ENCODE measurements at regions not wholly inside any gene's neighbourhood (a gene's known extent, or its start where the extent isn't known, plus 50 kb on each side); places are given as distances from the start of the nearest gene placed in this dataset.
A peak's percentile ranks its signal among the peaks of the same experiment; 100 is the strongest.

DNA sequence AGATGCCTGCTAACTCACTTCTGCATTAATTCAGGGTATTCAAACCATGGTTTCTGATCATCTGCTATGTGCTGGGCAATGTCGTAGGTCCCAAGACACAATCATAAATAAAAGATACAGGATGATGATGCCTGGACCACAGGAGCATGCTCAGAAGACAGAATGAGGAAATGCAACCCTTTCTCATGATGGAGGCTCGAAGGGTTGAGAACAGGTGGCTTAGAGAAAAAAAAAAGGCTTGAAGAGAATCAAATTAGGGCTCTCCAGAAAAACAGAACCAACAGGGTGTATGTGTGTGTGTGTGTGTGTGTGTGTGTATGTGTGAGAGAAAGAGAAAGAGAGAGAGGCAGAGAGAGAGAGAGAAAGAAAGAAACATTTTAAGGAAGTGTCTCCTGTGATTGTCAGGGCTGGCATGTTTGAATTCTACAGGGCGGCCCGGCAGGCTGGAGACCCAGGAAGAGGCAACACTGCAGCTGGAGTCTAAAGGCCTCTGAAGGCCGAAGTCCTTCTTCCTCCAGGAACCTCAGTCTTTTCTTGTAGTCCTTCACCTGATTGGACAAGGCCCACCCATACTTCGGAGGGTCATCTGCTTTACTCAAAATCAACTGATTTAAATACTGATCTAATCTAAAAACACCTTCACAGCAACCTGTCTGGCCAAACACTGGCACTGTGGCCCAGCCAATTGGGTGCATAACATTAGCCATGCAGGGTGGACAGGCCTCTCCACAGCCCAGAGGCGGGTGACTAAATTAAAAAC, 143.8 kb downstream of the ERMARD start:
- WGBS, 10 experiments, result 30 to 93% (median 69%) methylated on average over 2 to 7 of the region's 7 CpGs; no CpG with 5 or more reads in 1 of the 10 experiments
- in situ Hi-C loops (cut with MboI; ENCODE audit: low pct_unique_long_range_greater_than_20kb in 2 of 9, low sequenced_read_pairs in 9 of 9, unreplicated experiment in 9 of 9), result no loop called here
- Histone ChIP-seq H3K4me3 (no peak overlapping the region), H3K4me1 (replicated peaks in 1 of 2) (peaks cover 0 to 1% of the 10 kb centered on the region in 2 donors), H3K27ac (no peak overlapping the region)
- no peak for ATAC-seq (replicated peaks in 6 of 8)

DNA sequence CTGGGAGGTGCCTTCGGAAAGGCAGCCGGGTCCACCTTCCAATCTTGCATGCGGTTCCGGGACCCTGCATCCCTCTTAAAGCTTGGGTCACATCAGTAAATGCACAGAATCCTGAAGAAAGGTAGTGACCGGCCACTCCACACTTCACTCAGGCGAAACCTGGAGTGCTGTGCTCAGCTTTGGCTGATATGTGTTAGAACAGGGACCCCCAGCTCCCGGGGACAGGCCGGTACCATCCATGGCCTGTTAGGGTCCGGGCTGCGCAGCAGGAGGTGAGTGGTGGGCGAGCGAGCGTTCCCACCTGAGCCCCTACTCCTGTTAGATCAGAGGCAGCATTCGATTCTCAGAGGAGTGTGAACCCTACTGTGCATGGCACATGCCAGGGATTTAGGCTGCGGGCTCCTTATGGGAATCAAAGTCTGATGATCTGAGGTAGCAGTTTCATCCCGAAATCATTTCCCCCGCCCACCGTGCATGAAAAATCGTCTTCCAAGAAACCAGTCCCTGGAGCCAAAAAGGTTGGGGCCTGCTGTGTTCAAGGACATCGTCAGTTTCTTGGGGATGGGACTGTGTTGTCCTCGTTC, 143.0 kb downstream of the ERMARD start:
- ATAC-seq (replicated peaks in 6 of 8), result no peak
- H3K4me1 ChIP-seq (replicated peaks in 1 of 2), result peaks cover 0 to 6% of the 10 kb centered on the region in 2 donors
- no peak overlapping the region for H3K27ac ChIP-seq
- WGBS, 10 experiments, result 35 to 90% (median 65%) methylated on average over 1 to 12 of the region's 21 CpGs; no CpG with 5 or more reads in 2 of the 10 experiments
- in situ Hi-C loops (cut with MboI; ENCODE audit: low pct_unique_long_range_greater_than_20kb in 2 of 9, low sequenced_read_pairs in 9 of 9, unreplicated experiment in 9 of 9), result no loop called here
- H3K4me3 ChIP-seq, result no peak overlapping the region

DNA sequence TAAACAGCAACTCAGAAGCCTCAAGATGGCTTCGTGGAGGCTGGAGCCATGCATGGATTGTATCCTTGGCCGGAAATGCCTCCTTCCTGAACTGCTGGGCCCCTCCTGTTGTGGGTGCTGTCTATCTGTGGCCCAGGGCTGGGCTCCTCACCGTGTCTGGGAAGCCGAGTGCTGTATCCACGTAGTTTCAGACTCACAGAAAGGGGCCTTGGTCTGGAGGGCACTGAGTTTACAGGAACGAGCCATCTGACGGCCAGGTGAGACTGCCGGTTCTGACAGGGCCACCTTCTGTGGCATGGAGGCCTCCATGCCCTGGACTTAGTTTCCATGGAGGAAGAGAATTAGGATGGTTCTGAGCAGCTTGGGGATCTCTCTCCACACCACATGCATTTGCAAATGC, 142.2 kb downstream of the ERMARD start:
- no peak for ATAC-seq (replicated peaks in 6 of 8)
- Histone ChIP-seq H3K27ac (no peak overlapping the region), H3K4me3 (no peak overlapping the region), H3K4me1 (replicated peaks in 1 of 2) (peaks cover 0 to 6% of the 10 kb centered on the region in 2 donors)
- in situ Hi-C loops (cut with MboI; ENCODE audit: low pct_unique_long_range_greater_than_20kb in 2 of 9, low sequenced_read_pairs in 9 of 9, unreplicated experiment in 9 of 9), result no loop called here
- 0 to 84% (median 73%) methylated on average over 2 to 6 of the region's 8 CpGs; no CpG with 5 or more reads in 3 of the 10 experiments for WGBS, 10 experiments

DNA sequence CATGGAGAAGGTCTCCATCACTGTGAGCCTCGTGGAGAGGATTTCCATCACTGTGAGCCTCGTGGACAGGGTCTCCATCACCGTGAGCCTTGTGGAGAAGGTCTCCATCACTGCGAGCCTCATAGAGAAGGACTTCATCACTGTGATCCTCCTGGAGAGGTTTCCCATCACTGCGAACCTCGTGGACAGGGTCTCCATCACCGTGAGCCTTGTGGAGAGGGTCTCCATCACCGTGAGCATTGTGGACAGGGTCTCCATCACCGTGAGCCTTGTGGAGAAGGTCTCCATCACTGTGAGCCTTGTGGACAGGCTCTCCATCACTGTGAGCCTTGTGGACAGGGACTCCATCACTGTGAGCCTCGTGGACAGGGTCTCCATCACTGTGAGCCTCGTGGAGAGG, 140.4 kb downstream of the ERMARD start:
- H3K4me1 ChIP-seq (replicated peaks in 1 of 2), result peaks cover 0 to 6% of the 10 kb centered on the region in 2 donors
- no peak overlapping the region for H3K27ac ChIP-seq
- no peak overlapping the region for H3K4me3 ChIP-seq
- ATAC-seq (replicated peaks in 6 of 8), result no peak
- WGBS, 10 experiments, result 0 to 80% (median 7%) methylated on average over 1 to 7 of the region's 11 CpGs; no CpG with 5 or more reads in 3 of the 10 experiments
- in situ Hi-C loops (cut with MboI; ENCODE audit: low pct_unique_long_range_greater_than_20kb in 2 of 9, low sequenced_read_pairs in 9 of 9, unreplicated experiment in 9 of 9), result no loop called here

DNA sequence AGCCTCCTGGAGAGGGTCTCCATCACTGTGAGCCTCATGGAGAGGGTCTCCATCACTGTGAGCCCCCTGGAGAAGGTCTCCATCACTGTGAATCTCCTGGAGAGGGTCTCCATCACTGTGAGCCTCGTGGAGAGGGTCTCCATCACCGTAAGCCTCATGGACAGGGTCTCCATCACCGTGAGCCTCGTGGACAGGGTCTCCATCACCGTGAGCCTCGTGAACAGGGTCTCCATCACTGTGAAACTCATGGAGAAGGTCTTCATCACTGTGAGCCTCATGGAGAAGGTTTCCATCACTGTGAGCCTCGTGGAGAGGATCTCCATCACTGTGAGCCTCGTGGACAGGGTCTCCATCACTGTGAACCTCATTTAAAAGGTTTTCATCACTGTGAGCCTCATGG, 140.0 kb downstream of the ERMARD start:
- Histone ChIP-seq H3K4me3 (no peak overlapping the region), H3K27ac (no peak overlapping the region), H3K4me1 (replicated peaks in 1 of 2) (peaks cover 2 to 6% of the 10 kb centered on the region in 2 donors)
- 0 to 83% (median 46%) methylated on average over 2 to 6 of the region's 8 CpGs; no CpG with 5 or more reads in 5 of the 10 experiments for WGBS, 10 experiments
- in situ Hi-C loops (cut with MboI; ENCODE audit: low pct_unique_long_range_greater_than_20kb in 2 of 9, low sequenced_read_pairs in 9 of 9, unreplicated experiment in 9 of 9), result no loop called here
- no peak for ATAC-seq (replicated peaks in 6 of 8)

DNA sequence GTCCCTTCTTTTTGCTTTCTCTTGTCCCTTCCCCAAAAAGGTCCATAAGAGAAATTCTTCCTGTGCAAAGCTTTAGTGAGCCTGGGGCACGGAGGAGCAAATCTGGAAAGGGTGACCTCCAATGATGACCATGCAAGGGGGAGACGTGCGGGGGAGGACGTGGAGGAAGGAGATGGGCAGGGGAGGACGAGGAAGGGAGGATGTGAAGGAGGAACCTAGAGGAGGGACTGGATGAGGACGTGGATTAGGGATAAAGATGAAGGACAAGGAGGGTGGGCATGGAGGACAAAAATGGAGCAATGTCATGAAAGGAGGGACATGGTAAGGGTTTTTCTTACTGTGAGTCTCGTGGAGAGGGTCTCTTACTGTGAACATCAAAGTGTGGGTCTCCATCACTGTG, 139.5 kb downstream of the ERMARD start:
- H3K4me3 ChIP-seq, result no peak overlapping the region
- 0 to 100% (median 60%) methylated on average over 1 to 4 of the region's 7 CpGs; no CpG with 5 or more reads in 5 of the 10 experiments for WGBS, 10 experiments
- no peak overlapping the region for H3K27ac ChIP-seq
- in situ Hi-C loops (cut with MboI; ENCODE audit: low pct_unique_long_range_greater_than_20kb in 2 of 9, low sequenced_read_pairs in 9 of 9, unreplicated experiment in 9 of 9), result no loop called here
- ATAC-seq (replicated peaks in 6 of 8), result no peak
- peaks cover 3 to 6% of the 10 kb centered on the region in 2 donors for H3K4me1 ChIP-seq (replicated peaks in 1 of 2)

DNA sequence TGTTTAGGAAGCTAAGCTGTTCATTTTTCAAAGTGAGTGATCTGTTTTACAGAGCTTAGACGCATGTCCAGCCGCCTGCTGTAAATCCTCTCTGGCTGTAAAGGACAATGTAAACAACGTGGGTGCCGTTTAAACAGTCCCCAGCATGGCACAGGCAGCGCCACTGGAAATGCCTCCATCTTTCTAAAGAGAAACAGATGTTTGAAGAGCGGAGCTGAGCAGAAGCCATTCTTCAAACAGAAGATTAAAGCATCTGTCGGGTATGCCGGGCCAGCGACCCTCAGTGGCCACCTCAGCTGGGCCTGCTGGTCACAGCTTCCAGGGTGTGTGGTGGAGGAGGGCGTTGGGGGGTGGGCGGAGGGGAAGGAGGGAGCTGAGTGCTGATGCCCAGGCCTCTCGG, 138.6 kb downstream of the ERMARD start:
- no peak overlapping the region for H3K27ac ChIP-seq
- in situ Hi-C loops (cut with MboI; ENCODE audit: low pct_unique_long_range_greater_than_20kb in 2 of 9, low sequenced_read_pairs in 9 of 9, unreplicated experiment in 9 of 9), result no loop called here
- ATAC-seq (replicated peaks in 6 of 8), result peak in 3 of 8 experiments; percentile 19 to 73 (median 36)
- H3K4me1 ChIP-seq (replicated peaks in 1 of 2), result peaks cover 3 to 6% of the 10 kb centered on the region in 2 donors
- 0 to 90% (median 32%) methylated on average over 1 to 6 of the region's 12 CpGs; no CpG with 5 or more reads in 2 of the 10 experiments for WGBS, 10 experiments
- H3K4me3 ChIP-seq, result no peak overlapping the region

DNA sequence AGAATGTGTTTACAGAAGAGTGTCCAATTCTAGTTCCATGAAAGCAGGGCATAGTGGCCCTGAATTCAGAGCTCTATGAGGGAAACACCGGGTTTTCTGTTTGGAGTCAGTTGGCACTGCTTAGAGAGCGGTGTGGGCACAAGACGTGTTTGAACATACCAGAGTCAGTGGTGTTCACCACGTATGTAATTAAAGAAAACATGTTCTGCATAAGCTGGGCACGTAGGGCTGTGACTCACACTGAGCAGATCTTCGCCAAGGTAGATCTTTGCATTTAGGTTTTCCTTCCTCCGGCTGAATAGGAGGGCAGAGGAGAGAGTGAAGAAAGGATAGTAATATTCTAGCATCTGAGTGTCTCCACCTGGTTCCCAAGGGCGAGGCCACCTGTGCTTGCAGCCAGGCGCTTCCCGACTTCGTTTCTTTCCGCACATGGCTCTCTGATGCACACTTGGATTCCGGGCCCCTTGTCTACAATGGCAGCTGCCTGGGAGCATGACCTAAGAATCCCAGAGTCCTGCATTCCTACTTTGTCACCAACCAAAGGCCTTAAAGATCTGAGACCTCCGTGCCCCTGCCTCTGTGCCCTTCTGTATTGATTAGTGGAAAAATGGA, 136.2 kb downstream of the ERMARD start:
- Histone ChIP-seq H3K27ac (no peak overlapping the region), H3K4me1 (replicated peaks in 1 of 2) (peaks cover 3 to 6% of the 10 kb centered on the region in 2 donors), H3K4me3 (no peak overlapping the region)
- 41 to 100% (median 80%) methylated on average over 1 to 12 of the region's 14 CpGs; no CpG with 5 or more reads in 2 of the 10 experiments for WGBS, 10 experiments
- ATAC-seq (replicated peaks in 6 of 8), result no peak
- in situ Hi-C loops (cut with MboI; ENCODE audit: low pct_unique_long_range_greater_than_20kb in 2 of 9, low sequenced_read_pairs in 9 of 9, unreplicated experiment in 9 of 9), result no loop called here

DNA sequence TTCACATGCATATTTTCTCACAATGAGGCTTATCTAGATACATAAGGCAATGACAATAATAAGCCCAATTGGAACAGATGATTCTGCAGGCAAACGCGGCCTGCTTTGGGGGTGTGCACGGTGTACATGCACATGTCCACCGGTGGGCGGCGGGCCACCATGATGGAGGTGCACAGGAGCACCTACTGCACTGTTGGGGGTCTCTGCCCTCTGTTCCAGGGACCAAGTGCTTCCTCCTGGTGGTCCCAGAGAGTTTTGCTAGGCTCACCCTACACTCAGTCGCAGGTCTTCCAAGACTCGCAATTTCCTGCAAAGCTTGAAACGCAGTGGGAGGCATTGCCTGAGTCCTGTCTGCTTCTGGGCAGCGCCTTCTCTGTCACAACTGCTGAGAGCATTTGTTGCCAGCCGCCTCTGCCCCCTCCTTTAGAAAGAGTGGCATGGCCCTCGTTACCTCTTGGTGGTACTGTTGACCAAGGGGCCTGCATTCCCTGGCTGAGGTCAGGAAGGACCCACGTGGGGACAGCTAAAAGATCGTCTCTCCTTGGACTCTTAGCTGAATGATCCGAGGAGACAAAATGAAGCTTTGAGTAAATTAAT, 135.3 kb downstream of the ERMARD start:
- H3K4me1 ChIP-seq (replicated peaks in 1 of 2), result peaks cover 3 to 6% of the 10 kb centered on the region in 2 donors
- 54 to 93% (median 77%) methylated on average over 1 to 12 of the region's 15 CpGs; no CpG with 5 or more reads in 2 of the 10 experiments for WGBS, 10 experiments
- no peak overlapping the region for H3K4me3 ChIP-seq
- in situ Hi-C loops (cut with MboI; ENCODE audit: low pct_unique_long_range_greater_than_20kb in 2 of 9, low sequenced_read_pairs in 9 of 9, unreplicated experiment in 9 of 9), result no loop called here
- peak in 2 of 8 experiments; percentile 39 to 47 for ATAC-seq (replicated peaks in 6 of 8)
- no peak overlapping the region for H3K27ac ChIP-seq

DNA sequence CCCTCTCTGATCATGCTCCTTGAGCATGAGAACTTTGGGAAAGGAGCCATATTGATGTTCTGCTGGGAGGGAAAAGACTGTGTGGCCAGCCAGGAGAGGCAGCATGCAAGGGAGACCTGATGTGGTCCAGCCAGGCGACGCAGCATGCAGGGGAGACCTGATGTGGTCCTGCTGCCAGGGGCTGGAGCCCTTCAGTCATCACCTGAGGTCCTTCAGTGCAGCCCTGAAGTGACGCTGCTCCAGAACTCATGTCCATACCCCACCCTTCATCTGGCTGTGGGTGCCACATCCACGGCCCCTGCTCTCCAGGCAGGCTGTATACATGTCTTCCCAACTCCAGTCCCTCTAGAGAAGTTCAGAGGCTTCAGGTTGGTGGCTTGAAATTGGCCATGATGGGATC, 134.4 kb downstream of the ERMARD start:
- in situ Hi-C loops (cut with MboI; ENCODE audit: low pct_unique_long_range_greater_than_20kb in 2 of 9, low sequenced_read_pairs in 9 of 9, unreplicated experiment in 9 of 9), result no loop called here
- peaks cover 3 to 6% of the 10 kb centered on the region in 2 donors for H3K4me1 ChIP-seq (replicated peaks in 1 of 2)
- no peak overlapping the region for H3K4me3 ChIP-seq
- no peak for ATAC-seq (replicated peaks in 6 of 8)
- no peak overlapping the region for H3K27ac ChIP-seq
- WGBS, 10 experiments, result 10 to 100% (median 56%) methylated on average over 1 to 3 of the region's 4 CpGs; no CpG with 5 or more reads in 4 of the 10 experiments

DNA sequence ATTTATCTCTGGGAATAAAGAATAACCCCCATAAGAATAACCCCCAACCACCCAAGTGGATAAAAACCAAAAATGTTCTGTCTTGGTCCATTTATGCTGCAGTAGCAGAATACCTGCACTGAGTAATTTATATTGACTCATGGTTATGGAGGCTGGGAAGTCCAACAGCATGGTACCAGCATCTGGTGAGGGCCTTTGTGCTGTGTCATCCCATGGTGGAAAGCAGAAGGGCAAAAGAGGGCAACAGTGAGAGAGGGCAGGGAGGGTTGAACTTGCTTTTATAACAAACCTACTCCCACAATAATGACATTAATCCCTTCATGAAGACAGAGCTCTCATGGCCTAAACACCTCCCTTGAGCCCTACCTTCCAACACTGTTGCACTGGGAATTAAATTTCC, 133.7 kb downstream of the ERMARD start:
- no peak for ATAC-seq (replicated peaks in 6 of 8)
- H3K27ac ChIP-seq, result no peak overlapping the region
- in situ Hi-C loops (cut with MboI; ENCODE audit: low pct_unique_long_range_greater_than_20kb in 2 of 9, low sequenced_read_pairs in 9 of 9, unreplicated experiment in 9 of 9), result no loop called here
- peaks cover 3 to 4% of the 10 kb centered on the region in 2 donors for H3K4me1 ChIP-seq (replicated peaks in 1 of 2)
- no peak overlapping the region for H3K4me3 ChIP-seq

DNA sequence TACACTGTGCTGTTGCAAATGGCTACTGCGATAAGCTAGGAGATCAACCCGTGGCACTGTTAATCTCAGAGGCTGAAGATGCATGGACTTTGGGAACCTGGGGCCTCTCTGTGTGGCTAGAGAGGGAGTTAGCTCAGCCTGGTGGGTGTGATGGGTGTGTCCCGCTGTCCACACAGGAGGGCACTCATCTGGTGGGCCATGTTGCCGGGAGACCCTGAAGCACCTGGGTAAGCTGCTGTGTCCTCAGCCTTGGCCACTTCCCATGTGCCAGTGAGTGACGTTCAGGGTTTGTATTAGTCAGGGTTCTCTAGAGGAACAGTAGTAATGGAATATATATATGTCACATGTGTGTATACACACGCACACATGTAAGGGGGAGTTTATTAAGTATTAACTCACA, 132.7 kb downstream of the ERMARD start:
- 67 to 100% (median 92%) methylated on average over 1 to 2 of the region's 6 CpGs; no CpG with 5 or more reads in 5 of the 10 experiments for WGBS, 10 experiments
- H3K4me3 ChIP-seq, result no peak overlapping the region
- peaks cover 0 to 3% of the 10 kb centered on the region in 2 donors for H3K4me1 ChIP-seq (replicated peaks in 1 of 2)
- ATAC-seq (replicated peaks in 6 of 8), result no peak
- no peak overlapping the region for H3K27ac ChIP-seq
- in situ Hi-C loops (cut with MboI; ENCODE audit: low pct_unique_long_range_greater_than_20kb in 2 of 9, low sequenced_read_pairs in 9 of 9, unreplicated experiment in 9 of 9), result no loop called here

DNA sequence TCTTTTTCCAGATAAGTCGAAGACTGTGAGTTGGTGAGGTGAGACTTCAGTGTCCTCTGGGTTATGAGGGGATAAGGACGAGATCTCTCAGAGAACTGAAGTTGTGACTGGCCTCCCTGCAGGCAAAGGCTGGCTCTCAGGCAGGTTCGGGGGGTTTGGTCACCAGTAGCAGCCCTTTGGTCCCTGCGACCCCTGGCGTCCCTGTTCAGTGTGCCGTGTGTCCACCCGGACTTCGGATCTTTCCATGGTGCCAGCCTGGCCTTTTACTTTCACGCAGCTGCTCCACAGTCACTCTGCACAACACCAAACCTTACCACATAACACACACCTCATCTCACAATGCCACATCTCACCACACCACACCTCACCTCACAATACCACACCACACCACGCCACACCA, 131.9 kb downstream of the ERMARD start:
- in situ Hi-C loops (cut with MboI; ENCODE audit: low pct_unique_long_range_greater_than_20kb in 2 of 9, low sequenced_read_pairs in 9 of 9, unreplicated experiment in 9 of 9), result no loop called here

More for the DNA sequence above, 131.9 kb downstream of the ERMARD start:
- Histone ChIP-seq H3K27ac (no peak overlapping the region), H3K4me1 (replicated peaks in 1 of 2) (peaks cover 0 to 3% of the 10 kb centered on the region in 2 donors), H3K4me3 (no peak overlapping the region)
- ATAC-seq (replicated peaks in 6 of 8), result no peak
- WGBS, 10 experiments, result 42 to 87% (median 73%) methylated on average over 4 to 9 of the region's 10 CpGs; no CpG with 5 or more reads in 5 of the 10 experiments
